HG03064 (cell line): ENCODE measurements at regions not wholly inside any gene's neighbourhood (a gene's known extent, or its start where the extent isn't known, plus 50 kb on each side); places are given as distances from the start of the nearest gene placed in this dataset.
"Not testable (repeated sequence)": the region's sequence is repeated elsewhere in the genome, so short reads cannot be mapped to it uniquely, and the experiment has no call there.

Source experiments
- ATAC-seq: cut with Tn5 transposase; IDR thresholded peaks from one replicate; pipeline ENCODE4 v1.9.1; 2021; ENCODE audit warnings: low read depth; ENCODE audit not compliant: unreplicated experiment

DNA sequence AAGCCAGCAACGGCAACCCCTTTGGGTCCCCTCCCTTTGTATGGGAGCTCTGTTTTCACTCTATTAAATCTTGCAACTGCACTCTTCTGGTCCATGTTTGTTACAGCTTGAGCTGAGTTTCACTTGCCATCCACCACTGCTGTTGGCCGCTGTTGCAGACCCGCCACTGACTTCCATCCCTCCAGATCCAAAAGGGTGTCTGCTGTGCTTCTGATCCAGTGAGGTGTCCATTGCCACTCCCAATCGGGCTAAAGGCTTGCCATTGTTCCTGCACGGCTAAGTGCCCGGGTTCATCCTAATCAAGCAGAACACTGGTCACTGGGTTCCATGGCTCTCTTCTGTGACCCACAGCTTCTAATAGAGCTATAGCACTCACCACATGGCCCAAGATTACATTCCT is 615.1 kb downstream of the CETN3 start:
- ATAC-seq, result not testable (repeated sequence)

DNA sequence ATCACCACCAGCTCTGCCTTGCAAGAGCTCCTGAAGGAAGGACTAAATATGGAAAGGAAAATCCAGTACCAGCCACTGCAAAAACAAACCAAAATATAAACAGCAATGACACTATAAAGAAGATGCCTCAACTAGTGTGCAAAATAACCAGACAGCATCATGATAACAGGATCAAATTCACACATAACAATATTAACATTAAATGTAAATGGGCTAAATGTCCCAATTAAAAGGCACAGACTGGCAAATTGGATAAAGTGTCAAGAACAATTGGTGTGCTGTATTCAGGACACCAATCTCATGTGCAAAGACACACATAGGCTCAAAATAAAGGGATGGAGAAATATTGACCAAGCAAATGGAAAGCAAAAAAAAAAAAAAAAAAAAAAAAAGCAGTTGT is 629.8 kb downstream of the CETN3 start:
- not testable (repeated sequence) for ATAC-seq

DNA sequence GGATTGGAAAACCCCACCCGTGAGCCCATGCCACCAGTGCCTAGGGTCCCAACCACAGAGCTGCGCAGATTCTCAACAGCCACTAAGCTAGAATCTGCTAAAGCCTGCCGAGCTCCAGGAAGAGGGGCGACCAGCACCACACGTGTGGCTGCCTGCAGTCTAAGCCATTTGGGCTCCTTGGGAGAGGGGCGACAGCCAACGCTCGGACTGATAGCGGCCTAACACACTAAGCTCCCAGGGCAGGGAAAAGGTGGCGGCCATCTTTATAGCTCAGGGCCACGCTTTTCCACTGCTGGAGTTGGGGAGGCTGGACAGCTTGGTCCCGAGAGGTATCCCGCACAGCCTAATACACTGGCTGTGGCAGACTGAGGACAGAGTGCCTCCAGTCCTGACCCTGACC is 631.8 kb downstream of the CETN3 start:
- no peak for ATAC-seq

DNA sequence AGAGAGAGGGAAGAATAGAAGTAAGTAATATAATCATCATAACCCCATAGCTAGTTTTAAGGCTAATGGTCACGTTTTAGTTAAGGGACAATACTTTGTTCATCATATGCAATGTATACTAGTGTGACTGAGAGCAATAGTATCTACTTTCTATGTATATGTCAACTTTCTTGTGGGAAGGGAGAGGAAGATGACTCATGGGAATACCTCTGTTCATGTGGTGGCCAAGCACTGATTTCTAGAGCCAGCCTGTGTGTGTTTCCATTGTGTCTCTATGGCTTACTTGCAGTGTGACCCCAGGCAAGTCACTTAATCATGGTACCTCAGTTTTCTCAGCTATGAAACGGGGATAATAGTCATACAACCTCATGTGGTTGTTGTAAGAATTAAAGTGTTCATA is 639.6 kb downstream of the CETN3 start:
- no peak for ATAC-seq

DNA sequence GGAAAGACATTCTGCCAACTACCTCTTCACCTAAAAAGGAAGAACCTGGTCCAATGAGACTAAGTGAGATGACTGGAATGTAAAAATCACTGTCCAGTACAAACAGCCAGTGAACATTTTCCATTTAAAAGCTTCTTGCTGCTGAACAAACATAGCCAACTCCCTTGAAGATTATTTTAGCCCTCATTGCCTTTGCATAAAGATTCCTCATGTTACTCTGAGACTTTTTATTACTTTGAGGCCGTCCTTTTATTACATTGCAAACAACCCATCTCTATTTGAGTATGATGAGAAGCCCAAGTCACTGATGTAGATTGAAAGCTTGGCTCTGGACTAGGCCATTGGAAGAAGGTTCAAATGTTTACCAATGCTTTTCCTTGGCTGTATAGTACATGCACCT is 649.8 kb downstream of the CETN3 start:
- ATAC-seq, result no peak

DNA sequence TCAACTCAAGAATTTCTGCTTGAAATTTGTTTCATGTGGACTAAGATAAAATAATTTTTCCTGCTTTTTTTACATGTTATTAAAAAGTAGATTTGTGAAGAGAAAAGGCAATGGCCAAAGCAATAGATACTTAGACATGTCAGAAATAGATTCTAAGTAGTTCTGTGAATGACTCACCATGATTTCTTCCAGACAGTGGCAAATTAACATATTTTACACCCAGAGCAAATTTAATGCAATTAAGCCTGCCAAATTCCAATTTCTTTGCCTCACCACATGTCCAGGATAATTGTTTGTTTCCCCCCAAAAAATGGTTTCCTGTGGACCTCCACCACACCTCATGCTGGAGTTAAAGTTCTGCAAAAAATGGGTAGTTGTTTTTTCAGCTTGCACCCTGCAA is 651.4 kb downstream of the CETN3 start:
- ATAC-seq, result no peak

DNA sequence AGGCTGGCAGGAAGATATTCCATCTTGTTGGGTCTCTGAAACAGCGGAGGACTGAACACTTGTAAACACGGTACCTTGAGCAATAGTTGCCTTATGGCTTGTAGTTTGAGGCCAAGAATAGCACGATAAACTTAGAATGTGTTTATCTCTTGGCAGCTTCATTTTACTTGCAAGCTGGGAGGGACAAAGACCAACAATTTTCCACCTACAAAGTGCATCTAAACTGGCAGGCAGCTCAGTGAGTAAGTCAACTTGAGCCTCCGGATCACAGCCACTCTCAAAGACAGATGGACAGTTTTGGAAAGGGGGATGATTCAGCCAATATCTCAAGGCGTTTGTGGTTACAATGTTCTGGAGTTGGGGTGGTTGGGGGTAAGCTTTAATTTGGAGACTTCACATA is 652.6 kb downstream of the CETN3 start:
- ATAC-seq, result no peak

DNA sequence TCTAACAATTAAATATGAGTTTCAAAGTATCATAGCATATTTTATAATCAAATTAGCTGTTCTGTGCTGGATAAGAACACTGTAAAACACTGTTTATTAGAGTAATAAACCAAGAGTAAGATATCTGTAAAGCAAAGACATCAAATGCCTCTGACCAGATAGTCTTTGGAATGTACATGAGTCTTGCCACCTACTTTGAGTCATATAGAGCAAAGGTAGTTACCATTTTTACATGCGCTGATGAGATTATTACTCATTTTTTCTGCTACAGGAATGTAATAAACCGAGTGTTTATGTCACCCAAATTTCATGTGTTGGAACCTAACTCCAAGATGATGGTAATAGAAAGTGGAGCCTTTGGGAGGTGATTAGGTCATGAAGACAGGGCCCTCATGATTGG is 654.5 kb downstream of the CETN3 start:
- no peak for ATAC-seq

DNA sequence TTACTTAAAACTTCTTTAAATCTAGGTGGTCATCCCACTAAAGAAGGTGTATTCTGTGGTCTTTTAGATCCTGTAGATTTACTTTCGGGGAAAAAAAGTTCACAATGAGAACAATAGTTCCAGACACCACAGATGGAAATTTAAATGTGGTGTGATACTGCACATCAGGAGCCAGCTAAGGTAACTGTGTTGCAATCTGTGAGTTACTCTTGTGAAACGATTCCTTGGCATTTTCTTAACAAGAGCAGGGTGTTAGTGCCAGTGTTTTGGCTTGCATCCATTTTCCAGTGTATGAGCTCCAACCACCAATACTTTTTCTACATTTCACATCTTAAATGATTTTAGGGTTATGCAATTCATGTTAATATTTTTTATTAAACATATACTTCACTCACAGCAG is 674.5 kb downstream of the CETN3 start:
- ATAC-seq, result no peak

DNA sequence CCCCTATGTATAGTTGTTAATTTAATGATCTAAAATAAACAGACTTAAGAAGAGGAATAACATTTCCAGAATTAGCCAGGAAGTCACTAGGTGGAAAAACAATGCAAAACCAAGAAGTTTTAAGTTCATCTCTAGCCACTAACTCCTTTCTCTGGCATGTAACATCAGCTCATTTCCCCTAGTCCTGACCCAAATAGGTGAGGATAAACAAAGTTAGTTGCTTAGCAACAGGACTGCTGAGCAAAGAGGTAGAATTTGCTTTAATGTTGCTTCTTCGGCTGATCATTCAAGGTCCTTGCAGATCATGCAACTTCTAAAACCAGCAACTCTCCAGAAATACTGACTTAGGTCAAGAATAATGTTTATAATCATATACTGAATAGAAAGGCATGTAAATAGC is 675.8 kb downstream of the CETN3 start:
- no peak for ATAC-seq

DNA sequence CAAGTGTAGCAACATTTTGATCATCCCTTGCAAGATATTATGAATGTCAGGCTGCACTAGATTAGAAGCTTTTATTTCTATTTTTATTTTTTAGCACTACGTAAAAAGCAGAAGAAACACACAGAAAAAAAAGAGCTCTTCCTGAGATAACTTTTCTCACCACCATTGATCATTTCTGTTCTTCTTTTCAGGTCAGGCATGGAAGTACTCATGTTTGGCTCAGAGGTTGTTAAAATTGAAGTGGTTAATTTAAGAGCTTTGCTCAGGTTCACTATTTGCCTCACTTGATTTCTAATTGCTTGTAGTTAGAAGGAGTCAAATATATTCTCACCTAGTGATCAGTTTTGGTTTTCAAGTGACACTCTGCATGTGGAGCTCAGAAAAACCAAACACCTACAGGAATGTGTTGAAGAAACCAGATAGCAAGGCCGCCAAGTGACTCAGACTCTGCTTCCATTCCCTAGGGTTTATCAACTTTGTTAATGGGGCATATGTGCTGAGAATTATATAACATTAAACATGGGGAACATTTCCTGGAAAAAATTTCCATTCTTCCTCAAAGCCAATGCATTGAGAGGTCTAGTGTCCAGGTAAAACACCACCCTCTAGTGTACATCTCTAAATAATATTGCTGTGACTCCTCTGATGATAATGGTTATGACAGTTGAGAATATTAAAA is 679.8 kb downstream of the CETN3 start:
- no peak for ATAC-seq

DNA sequence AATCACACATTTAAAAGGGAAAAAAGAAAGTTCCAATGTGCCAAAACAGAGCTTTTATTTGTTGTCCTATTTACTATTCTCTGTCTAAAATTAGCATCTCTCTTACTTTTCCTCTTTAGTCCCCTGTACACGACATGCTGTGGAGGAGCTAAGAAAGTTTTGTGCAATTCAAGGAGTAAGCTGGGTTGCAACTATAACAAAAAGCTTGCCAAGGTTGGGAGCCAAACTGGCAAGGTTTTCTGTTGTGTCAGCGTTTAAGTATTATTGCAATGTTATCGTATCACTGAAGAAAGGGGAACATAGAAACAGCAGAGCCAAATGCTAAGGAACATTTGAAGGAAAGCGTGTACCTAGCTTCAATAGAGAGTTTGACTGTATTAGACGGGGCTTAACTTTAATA is 680.8 kb downstream of the CETN3 start:
- no peak for ATAC-seq

DNA sequence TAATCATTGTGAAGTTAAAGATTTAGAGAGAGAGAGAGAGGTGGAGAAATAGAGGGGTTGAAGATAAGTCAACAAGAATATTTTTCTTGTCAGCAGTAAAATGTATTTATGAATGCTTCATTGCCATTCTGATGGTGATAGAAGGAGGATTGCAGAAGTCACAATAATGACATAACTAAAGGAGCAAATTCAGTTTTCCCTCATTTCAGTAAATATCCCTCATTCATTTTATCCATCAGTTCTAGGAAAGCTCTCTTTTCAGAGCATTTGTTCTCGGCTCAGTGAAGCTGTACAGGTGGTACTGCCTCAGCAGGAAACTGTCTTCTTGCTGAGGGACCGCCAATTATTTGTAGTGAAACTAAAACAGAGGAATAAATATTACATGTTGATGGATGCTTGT is 681.4 kb downstream of the CETN3 start:
- ATAC-seq, result no peak

DNA sequence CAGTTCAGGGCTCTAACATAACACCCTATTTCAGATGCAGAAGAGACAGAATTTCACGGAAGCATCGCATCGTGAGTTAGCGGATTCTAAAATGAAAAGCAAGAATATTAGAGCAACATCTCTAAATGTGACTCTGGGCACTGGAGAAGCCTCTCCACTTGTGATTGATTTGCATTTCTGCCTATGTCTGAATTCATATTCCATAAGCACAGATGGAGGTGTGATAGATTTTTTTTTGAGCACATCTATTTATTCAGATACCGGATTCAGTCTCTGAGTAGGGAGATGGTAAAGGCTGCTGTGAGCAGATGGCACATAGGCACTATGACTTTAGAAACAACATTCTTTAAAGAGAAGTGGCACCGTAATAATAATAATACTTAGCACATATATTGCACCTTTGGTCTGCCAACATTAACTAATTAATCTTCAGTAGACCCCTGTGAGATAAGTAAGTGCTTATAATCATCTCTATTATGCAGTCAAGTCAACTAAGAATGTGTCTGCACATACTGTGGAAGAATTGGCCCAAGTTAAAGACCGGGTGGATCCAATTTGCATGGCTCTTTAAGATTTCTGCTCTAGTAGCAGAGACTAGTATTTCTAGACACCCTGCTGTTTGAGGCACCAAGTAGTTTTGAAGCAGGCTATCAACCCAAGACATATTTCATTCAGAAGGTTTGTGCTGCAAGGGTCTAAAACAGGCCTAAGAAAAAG is 685.0 kb downstream of the CETN3 start:
- no peak for ATAC-seq

DNA sequence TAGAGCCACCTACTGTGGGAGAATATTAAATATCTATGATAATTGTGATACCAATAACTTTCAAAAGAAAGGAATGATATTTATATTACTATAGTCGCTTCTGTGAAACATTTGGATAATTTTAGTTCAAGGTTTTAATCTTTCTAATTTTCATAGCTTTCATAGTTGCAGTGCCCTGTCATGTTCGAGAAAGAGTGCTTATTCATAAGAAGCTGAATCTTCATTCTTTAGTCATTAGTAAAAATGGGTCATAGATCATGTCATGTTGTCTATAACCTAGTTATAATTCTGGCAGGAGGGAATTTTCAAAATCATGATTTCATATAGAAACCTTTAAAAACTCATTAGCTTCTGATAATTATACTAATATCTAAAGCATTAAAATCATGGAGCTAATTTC is 685.6 kb downstream of the CETN3 start:
- ATAC-seq, result no peak

DNA sequence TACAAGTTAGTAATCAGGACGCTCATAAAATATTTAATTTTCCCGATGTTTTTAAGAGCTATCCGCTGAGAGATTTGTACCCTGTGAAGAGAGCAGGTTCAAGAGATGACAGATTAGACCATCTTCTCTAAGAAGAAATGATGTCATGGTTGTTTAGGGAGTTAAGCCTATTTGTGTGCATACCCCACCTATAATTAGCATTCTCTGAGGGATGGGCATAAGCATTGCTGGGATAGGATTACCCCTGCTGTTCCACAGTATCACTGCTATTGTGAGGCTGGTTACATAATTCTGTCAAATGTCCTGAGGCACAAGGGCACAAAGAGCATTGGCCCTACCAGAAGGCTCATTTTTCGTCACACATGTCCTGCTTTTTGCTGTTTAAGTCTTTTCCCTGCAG is 687.0 kb downstream of the CETN3 start:
- no peak for ATAC-seq

DNA sequence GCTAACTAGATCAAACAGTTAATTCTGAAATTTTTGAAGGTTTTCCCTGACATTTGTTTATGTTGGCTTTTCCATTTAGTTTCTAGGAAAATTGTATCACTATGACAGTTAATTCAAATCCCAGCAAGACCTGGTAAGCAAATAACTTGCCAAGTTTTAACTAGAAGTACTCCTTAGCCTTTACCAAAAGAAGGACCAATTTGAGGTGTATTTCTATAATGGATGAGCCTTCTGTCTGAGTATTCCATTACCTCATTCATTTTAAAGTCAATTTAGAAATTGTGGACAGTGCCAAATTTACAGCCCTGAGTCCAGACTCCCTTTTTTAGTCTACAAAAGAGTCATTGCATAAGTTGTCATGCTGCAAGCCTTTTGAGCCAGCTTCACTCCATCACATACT is 687.6 kb downstream of the CETN3 start:
- no peak for ATAC-seq

DNA sequence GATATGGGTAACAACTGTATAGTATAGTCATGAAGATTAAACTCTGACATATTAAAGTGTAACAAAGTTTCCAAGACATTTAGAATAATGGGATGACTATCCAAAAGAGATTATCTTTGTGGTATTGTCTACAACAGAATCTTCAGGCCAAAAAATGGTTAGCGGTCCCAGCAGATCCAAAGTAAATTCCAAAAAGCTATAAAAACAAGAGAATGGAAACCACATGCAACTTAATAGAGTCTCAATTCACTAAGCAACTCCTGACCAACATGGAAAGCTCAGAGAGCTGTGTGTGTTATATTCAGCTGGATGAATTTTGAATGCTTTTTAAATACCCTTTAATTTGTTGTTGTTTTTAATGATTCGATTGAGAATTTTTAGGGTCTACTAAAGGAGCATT is 688.2 kb downstream of the CETN3 start:
- ATAC-seq, result no peak

DNA sequence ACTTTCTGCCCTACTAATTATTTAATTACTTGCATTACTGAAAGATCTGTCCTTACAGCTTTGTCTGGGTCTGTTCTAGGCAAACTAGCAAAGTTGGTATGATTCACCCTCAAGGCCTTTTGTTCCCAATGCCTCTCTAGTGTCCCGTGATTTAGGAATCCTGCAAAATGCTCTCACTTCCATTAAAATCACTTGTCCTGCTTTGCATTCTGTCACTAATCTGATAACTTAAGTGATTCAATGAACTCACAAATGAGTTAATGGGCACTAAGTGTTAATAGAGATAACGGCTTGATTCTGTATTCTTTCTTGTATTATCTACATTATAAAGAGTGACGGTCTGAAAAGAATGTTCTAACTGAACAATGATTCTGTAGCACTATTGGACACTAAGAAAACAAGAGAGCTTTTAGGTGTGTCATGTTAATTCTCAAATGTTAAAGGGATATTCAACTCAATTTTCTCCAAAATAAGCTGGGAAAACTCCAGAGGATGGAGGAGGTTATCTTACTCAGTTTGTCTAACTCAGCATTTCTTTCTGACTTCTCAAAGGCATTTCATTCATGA is 697.3 kb downstream of the CETN3 start:
- ATAC-seq, result no peak

DNA sequence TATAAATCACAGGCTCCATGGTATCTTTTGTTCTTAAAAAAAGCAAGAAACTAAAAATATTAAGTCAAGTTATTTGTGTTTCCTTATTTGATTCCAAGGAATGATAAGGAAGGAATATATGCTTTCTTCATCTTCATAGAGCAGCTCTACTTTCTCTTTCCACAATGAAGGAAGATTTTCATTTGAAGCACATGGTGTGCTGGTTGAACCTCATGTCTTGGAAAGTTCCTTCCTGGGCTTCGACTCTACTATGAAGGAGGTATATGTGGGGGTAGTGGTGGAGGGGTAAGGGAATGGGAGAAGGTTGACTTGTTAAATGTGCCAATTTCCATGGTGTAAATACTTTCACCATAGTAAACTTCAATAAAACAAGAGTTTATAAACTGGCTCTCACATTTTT is 698.0 kb downstream of the CETN3 start:
- no peak for ATAC-seq

DNA sequence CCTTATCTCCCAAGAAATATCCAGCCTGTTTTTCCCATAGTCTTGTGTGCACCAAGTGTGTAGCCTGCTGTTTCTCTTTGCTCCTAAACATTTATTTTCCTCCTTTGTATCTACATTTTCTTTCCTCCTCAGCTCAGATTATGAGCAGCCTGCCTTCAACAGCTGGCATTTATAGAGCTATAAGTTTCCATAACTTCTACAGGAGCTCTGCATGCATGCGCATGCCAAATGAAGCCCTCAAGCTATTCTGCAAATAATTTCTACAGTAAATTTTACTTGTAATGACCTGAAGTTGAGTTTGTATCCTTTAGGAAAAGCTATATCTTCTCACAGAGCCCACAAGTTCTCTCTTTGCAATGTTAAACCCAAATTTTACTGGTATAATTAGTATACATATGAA is 699.5 kb downstream of the CETN3 start:
- ATAC-seq, result no peak

DNA sequence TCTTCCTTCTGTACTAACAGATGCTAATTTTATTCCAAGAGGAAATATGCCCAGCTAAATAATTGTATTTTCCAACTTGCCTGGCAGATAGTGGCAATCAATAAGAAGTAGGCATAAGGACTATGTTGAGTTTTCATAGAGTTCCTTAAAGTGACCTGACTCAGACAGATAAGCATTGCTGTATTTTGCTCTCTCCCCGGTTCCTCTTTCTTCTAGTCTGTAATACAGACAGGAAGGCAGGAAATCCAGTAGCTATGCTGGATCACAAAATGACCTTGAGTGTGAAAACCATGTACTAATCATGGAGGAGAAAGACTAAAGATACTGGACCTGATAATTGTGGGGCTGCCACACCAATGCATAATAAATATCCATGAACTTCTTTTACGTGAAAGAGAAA is 701.7 kb downstream of the CETN3 start:
- ATAC-seq, result no peak
